ENCODE measurements at regions not wholly inside any gene's neighbourhood (a gene's known extent, or its start where the extent isn't known, plus 50 kb on each side); places are given as distances from the start of the nearest gene placed in this dataset.

- no peaks in the 10 kb centered on the region for H3K9me3 Mint-ChIP-seq
- ChIA-PET POLR2A (interaction anchor here (0.8 kb wide), 1 partner anchor 83 kb away, joined by 4 read pairs; no protein-coding TSS in a partner anchor), CTCF (no interaction called here)
- no peaks in the 10 kb centered on the region for H3K27me3 Mint-ChIP-seq (ENCODE audit: low read depth)
- no peak overlapping the region for H3K27ac Mint-ChIP-seq
- no peak overlapping the region for H3K4me3 Mint-ChIP-seq
- no peaks in the 10 kb centered on the region for H3K36me3 Mint-ChIP-seq
- ATAC-seq (no peak), DNase-seq (ENCODE audit: low spot score) (no peak)
- TF ChIP-seq ZBTB43 (CRISPR knock-in tag; IDR thresholded peaks at IDR 0.05) (no peak), NR2C2 (CRISPR knock-in tag; IDR thresholded peaks at IDR 0.05) (no peak), ZNF512 (CRISPR knock-in tag; IDR thresholded peaks at IDR 0.05; ENCODE audit: borderline replicate concordance) (no peak), ZNF263 (CRISPR knock-in tag; IDR thresholded peaks at IDR 0.05; ENCODE audit: low read depth) (no peak)
- H3K4me1 Mint-ChIP-seq: no peaks in the 10 kb centered on the region
Measured at GRCh38 chr1:184910691-184911091, 63.6 kb downstream of the NIBAN1 start.

- Mint-ChIP-seq H3K27me3 (ENCODE audit: low read depth) (no peaks in the 10 kb centered on the region), H3K36me3 (no peaks in the 10 kb centered on the region), H3K9me3 (no peaks in the 10 kb centered on the region), H3K27ac (no peak overlapping the region; the same call in 1 of the 2 replicates), H3K4me3 (no peak overlapping the region), H3K4me1 (no peaks in the 10 kb centered on the region)
- DNase-seq (ENCODE audit: low spot score) (no peak), ATAC-seq (no peak)
- CTCF ChIA-PET: no interaction called here
- POLR2A ChIA-PET: interaction anchor here (0.8 kb wide), 1 partner anchor 82 kb away, joined by 4 read pairs; no protein-coding TSS in a partner anchor
- TF ChIP-seq ERG (CRISPR knock-in tag; IDR thresholded peaks at IDR 0.05) (no peak), ZNF423 (CRISPR knock-in tag; IDR thresholded peaks at IDR 0.05) (no peak), IRF1 (CRISPR knock-in tag; IDR thresholded peaks at IDR 0.05) (no peak), ZNF532 (CRISPR knock-in tag; IDR thresholded peaks at IDR 0.05; ENCODE audit: borderline replicate concordance) (no peak), E2F1 (CRISPR knock-in tag; IDR thresholded peaks at IDR 0.05) (no peak), ATF2 (CRISPR knock-in tag; IDR thresholded peaks at IDR 0.05; ENCODE audit: borderline replicate concordance, low read depth) (no peak), ZSCAN18 (CRISPR knock-in tag; IDR thresholded peaks at IDR 0.05) (no peak), MYBL2 (CRISPR knock-in tag; IDR thresholded peaks at IDR 0.05) (no peak), OVOL2 (CRISPR knock-in tag; IDR thresholded peaks at IDR 0.05; ENCODE audit: borderline replicate concordance) (no peak), AR (CRISPR knock-in tag; IDR thresholded peaks at IDR 0.05) (no peak), SMAD3 (CRISPR knock-in tag; IDR thresholded peaks at IDR 0.05; ENCODE audit: borderline replicate concordance) (no peak), FOXP1 (CRISPR knock-in tag; IDR thresholded peaks at IDR 0.05; ENCODE audit: borderline replicate concordance) (no peak), NR3C1 (CRISPR knock-in tag; conservative IDR thresholded peaks at IDR 0.05; ENCODE audit: low read depth) (no peak)
Measured at GRCh38 chr1:184910005-184910404, 64.3 kb downstream of the NIBAN1 start.

All from WTC11 (cell line).